CD14-positive monocyte (primary cell): ENCODE measurements at regions not wholly inside any gene's neighbourhood (a gene's known extent, or its start where the extent isn't known, plus 50 kb on each side); places are given as distances from the start of the nearest gene placed in this dataset.

Experiments
- DNase-seq, 3 donors: peaks; one replicate each; pipeline ENCODE4 v3.0.0-alpha.2; 2011 to 2022
- H2AFZ ChIP-seq: 2 replicates; pipeline ENCODE4 v1.6.0; 2012; ENCODE audit warnings: mild to moderate bottlenecking, low read depth, low read length, inconsistent platforms; ENCODE audit not compliant: insufficient read depth, poor library complexity, severe bottlenecking
- H3K27ac ChIP-seq, 2 donors: 1 replicate in 1 of 2; 2 replicates in 1 of 2; pipeline ENCODE4 v1.5.1; 2012 to 2013; ENCODE audit warnings: low read length in 2 of 2, control low read depth in 1 of 2, inconsistent platforms in 1 of 2, low read depth in 1 of 2, mild to moderate bottlenecking in 1 of 2
- H3K27me3 ChIP-seq, 2 donors: one replicate each; pipeline versions ENCODE4 v1.6.0 to v1.6.1; 2011 to 2013; ENCODE audit warnings: low read length in 2 of 2; ENCODE audit not compliant: control insufficient read depth in 2 of 2, insufficient read depth in 2 of 2
- H3K36me3 ChIP-seq, 2 donors: replicated peaks in 1 of 2; 1 replicate in 1 of 2; 2 replicates in 1 of 2; pipeline versions ENCODE4 v1.5.1 to v1.6.1; 2012 to 2013; ENCODE audit warnings: low read length in 2 of 2, control low read depth in 1 of 2, inconsistent platforms in 1 of 2, mild to moderate bottlenecking in 1 of 2; ENCODE audit not compliant: insufficient read depth in 2 of 2, control insufficient read depth in 1 of 2
- H3K4me1 ChIP-seq, 2 donors: 1 replicate in 1 of 2; 2 replicates in 1 of 2; pipeline versions ENCODE4 v1.5.1 to v1.6.1; 2012 to 2013; ENCODE audit warnings: low read length in 2 of 2, control low read depth in 1 of 2, inconsistent platforms in 1 of 2, mild to moderate bottlenecking in 1 of 2, moderate library complexity in 1 of 2; ENCODE audit not compliant: insufficient read depth in 2 of 2, control insufficient read depth in 1 of 2
- H3K4me2 ChIP-seq: replicated peaks from 2 replicates; pipeline ENCODE3; 2012; ENCODE audit warnings: low read length, moderate library complexity, mild to moderate bottlenecking; ENCODE audit not compliant: poor library complexity, severe bottlenecking; ENCODE audit errors: extremely low read depth
- H3K4me3 ChIP-seq, 3 experiments: fragments of 200-600 bp in 1 of 3; sonication (generic) in 1 of 3; replicated peaks in 1 of 3; 1 replicate in 2 of 3; 2 replicates in 1 of 3; pipeline ENCODE4 v1.5.1; 2011 to 2013; ENCODE audit warnings: low read length in 3 of 3, mild to moderate bottlenecking in 3 of 3, control low read depth in 2 of 3, low read depth in 2 of 3, inconsistent platforms in 1 of 3, moderate library complexity in 1 of 3
- H3K79me2 ChIP-seq: 2 replicates; pipeline ENCODE4 v1.6.0; 2012; ENCODE audit warnings: mild to moderate bottlenecking, control low read depth, inconsistent platforms, low read length, moderate library complexity; ENCODE audit not compliant: insufficient read depth
- H3K9ac ChIP-seq: 2 replicates; pipeline ENCODE4 v1.6.0; 2017; ENCODE audit warnings: low read length, mild to moderate bottlenecking; ENCODE audit not compliant: insufficient read depth, poor library complexity, severe bottlenecking
- H3K9me3 ChIP-seq, 2 donors: replicated peaks in 1 of 2; 1 replicate in 1 of 2; 2 replicates in 1 of 2; pipeline versions ENCODE4 v1.5.1 to v1.6.1; 2012 to 2013; ENCODE audit warnings: low read length in 2 of 2, control low read depth in 1 of 2; ENCODE audit not compliant: control insufficient read depth in 1 of 2, insufficient read depth in 1 of 2
- H4K20me1 ChIP-seq: 2 replicates; pipeline ENCODE4 v1.6.0; 2012; ENCODE audit warnings: mild to moderate bottlenecking, low read length, control low read depth, moderate library complexity; ENCODE audit not compliant: insufficient read depth
- H3K27ac Mint-ChIP-seq, 7 donors: one replicate each; pipeline ENCODE4 v1.8.0; 2020; ENCODE audit warnings: mild to moderate bottlenecking in 7 of 7, mixed read lengths in 7 of 7, moderate library complexity in 6 of 7, inconsistent platforms in 2 of 7
- H3K27me3 Mint-ChIP-seq, 3 donors: one replicate each; pipeline ENCODE4 v1.8.0; 2021 to 2022; ENCODE audit warnings: low read depth in 3 of 3, mild to moderate bottlenecking in 3 of 3, mixed read lengths in 3 of 3, moderate library complexity in 3 of 3, inconsistent platforms in 1 of 3
- H3K36me3 Mint-ChIP-seq, 2 donors: one replicate each; pipeline ENCODE4 v1.8.0; 2020; ENCODE audit warnings: mixed read lengths in 2 of 2, inconsistent platforms in 1 of 2, mild to moderate bottlenecking in 1 of 2
- H3K4me1 Mint-ChIP-seq: one replicate; pipeline ENCODE4 v1.8.0; 2020; ENCODE audit warnings: mild to moderate bottlenecking, mixed read lengths
- H3K4me3 Mint-ChIP-seq, 2 donors: one replicate each; pipeline ENCODE4 v1.8.0; 2020; ENCODE audit warnings: mild to moderate bottlenecking in 2 of 2, mixed read lengths in 2 of 2, moderate library complexity in 1 of 2
- H3K9me3 Mint-ChIP-seq, 7 donors: one replicate each; pipeline ENCODE4 v1.8.0; 2020 to 2022; ENCODE audit warnings: mixed read lengths in 7 of 7, mild to moderate bottlenecking in 6 of 7, moderate library complexity in 6 of 7, inconsistent platforms in 2 of 7
- CTCF ChIP-seq: fragments of 200-600 bp; IDR thresholded peaks from one replicate; pipeline ENCODE4 v1.8.0; 2022; ENCODE audit warnings: antibody characterized with exemption, mild to moderate bottlenecking
- WGBS: methylation state at CpG from one replicate; pipeline ENCODE4 v1.1.5; 2013; ENCODE audit warnings: missing lambda C conversion rate; ENCODE audit not compliant: insufficient coverage; 5-methylcytosine and 5-hydroxymethylcytosine counted together
- intact Hi-C, 2 donors: fragments of 100-400 bp; cut with micrococcal nuclease; formaldehyde crosslinking; loops; one replicate each; pipeline versions ENCODE4 v1.15.0 to v1.15.1; 2023

DNA sequence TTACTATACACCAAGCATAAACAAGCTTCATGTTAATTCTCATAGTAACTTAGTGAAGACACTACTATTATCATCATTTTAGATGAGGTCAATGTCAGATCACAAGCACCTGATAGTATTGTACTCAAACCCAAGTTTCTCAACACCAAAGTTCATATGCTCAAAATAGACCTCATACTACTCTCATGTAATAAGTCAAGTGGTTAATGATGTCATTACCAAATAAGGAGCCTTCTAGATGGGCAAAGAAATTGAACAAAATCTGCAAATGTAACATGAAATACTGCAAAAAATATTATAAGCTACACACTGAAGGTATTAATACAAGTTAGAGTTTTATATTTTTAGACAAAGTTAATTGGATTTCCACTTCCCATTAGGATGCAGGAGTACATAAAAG, 144.0 kb upstream of the CHRM3 start:
- Histone ChIP-seq H3K27me3 (no peaks in the 10 kb centered on the region), H3K4me2 (no peak overlapping the region), H4K20me1 (no peaks in the 10 kb centered on the region), H3K27ac (no peak overlapping the region), H3K9ac (no peak overlapping the region), H3K79me2 (no peaks in the 10 kb centered on the region), H2AFZ (no peak overlapping the region), H3K9me3 (no peaks in the 10 kb centered on the region), H3K36me3 (no peaks in the 10 kb centered on the region), H3K4me1 (no peaks in the 10 kb centered on the region), H3K4me3 (no peak overlapping the region)
- H3K4me3 Mint-ChIP-seq = no peak overlapping the region
- H3K4me1 Mint-ChIP-seq = no peaks in the 10 kb centered on the region
- H3K9me3 Mint-ChIP-seq = peaks cover 0 to 5% (median 0%) of the 10 kb centered on the region in 7 donors
- no peak for TF ChIP-seq CTCF
- intact Hi-C loops = no loop called here
- H3K27me3 Mint-ChIP-seq = no peaks in the 10 kb centered on the region
- no peak for DNase-seq
- no peak overlapping the region for H3K27ac Mint-ChIP-seq
- H3K36me3 Mint-ChIP-seq = no peaks in the 10 kb centered on the region

- Mint-ChIP-seq H3K9me3 (peaks cover 0 to 5% (median 0%) of the 10 kb centered on the region in 7 donors), H3K4me3 (no peak overlapping the region), H3K36me3 (no peaks in the 10 kb centered on the region), H3K27ac (no peak overlapping the region), H3K27me3 (no peaks in the 10 kb centered on the region), H3K4me1 (no peaks in the 10 kb centered on the region)
- Histone ChIP-seq H3K4me1 (no peaks in the 10 kb centered on the region), H3K27me3 (no peaks in the 10 kb centered on the region), H3K36me3 (no peaks in the 10 kb centered on the region), H3K4me3 (no peak overlapping the region), H3K27ac (no peak overlapping the region), H3K9me3 (no peaks in the 10 kb centered on the region), H4K20me1 (no peaks in the 10 kb centered on the region), H3K9ac (no peak overlapping the region), H3K4me2 (no peak overlapping the region), H3K79me2 (no peaks in the 10 kb centered on the region), H2AFZ (no peak overlapping the region)
- intact Hi-C loops = no loop called here
- DNase-seq = no peak
- WGBS = no CpG with 5 or more reads among the region's 3 CpGs
- no peak for TF ChIP-seq CTCF
Measured at GRCh38 chr1:239240736-239241135, 145.6 kb upstream of the CHRM3 start.
